ENCODE measurements at regions not wholly inside any gene's neighbourhood (a gene's known extent, or its start where the extent isn't known, plus 50 kb on each side); places are given as distances from the start of the nearest gene placed in this dataset.
"Not testable (repeated sequence)": the region's sequence is repeated elsewhere in the genome, so short reads cannot be mapped to it uniquely, and the experiment has no call there.

DNA sequence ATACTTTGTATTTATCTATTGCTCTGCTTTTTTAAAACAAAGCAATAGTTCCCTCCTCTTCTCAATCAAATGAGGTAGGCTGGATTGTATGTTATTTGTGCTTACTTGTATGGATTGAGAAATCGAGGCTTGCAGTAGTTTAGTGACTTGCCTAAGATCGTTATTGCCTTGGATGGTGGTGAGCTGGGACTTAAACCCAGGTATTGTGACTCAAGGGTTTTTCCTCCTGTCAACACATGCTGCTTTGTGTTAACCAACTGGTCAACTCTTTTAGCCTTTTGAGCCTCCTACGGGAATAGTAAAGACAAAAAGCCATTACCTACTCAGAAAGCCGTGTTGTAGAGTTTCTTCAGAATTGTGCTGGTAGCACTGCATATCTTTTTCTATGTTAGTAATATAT, 95.2 kb upstream of the THUMPD2 start:
- DNase-seq (ENCODE audit: low read depth in 2 of 2) = no peak

DNA sequence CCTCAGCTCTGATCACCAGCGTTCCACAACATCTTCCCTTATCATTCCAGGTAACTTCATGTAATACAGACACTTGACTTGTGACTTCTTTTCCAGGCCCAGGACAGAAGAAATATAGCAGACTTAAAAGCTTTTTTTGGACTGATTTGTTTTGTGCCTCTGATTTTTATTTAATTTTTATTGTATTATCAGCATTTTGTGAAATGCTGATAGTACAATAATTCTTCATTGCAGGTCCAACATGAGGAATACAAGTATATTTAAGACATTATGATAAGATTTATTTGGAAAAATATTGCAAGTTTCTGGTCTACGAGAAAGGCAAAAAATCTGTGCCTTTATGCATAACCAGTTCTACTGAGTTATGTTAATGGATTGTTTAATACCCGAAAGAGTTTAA, 94.5 kb upstream of the THUMPD2 start:
- DNase-seq (ENCODE audit: low read depth in 2 of 2) = no peak

DNA sequence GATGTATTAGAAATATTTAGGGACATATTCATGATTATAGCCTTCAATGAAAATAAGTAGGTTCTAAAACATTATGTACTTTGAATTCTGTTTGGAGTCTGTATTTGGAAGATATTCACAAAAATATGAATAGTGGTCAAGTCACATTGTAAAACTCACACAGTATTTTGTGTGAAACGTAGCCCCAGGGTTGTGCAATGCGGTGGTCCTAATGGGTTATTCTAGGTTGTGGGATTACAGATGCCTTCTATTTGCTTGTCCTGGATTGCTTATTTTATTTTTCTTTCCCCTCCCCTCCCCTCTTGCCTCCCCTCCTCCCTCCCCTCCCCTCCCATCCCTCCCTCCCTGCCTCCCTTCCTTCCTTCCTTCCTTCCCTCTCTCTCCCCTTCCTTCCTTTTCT, 93.7 kb upstream of the THUMPD2 start:
- DNase-seq (ENCODE audit: low read depth in 2 of 2) = no peak

DNA sequence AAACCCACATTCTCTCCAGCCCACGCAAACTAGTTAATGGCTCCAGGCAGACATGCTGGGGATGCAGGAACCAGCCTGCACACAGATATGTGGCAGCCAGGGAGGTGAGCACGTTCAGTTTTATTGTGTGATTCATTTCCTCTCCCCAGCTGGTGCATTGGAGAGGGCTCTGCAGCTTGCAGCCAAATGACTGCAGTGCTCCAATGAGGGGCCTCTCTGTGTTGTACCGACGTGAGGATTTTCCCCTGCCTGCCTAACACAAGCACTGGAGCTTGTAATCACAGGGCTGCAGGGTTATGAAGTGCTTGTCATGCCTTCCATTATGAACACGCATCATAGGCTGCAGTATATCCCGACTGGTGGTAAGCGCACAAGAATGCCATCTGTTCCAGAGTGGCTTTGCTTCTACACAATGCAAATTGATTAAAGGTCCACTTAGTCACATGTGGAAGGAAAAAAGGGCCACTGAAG, 92.3 kb upstream of the THUMPD2 start:
- no peak for DNase-seq (ENCODE audit: low read depth in 2 of 2)

DNA sequence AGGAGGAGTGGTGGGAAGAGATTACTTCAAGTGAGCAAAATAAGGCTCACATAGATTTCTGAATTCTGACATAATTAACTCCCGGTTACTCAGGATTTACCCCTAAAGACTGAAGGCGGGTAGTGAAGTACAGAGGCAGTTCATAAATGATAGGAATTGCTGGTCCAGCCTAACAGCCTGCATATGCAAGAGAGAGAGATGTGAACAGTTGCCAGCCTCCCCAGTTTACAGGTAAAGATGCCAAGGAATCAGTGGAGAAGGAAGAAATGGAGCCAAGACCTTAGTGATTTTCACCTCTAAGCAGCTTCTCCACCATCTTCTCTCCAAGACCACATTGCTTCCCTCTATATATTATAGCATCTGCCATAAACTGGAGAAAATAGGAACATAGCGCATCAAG, 91.8 kb upstream of the THUMPD2 start:
- DNase-seq (ENCODE audit: low read depth in 2 of 2) = no peak

DNA sequence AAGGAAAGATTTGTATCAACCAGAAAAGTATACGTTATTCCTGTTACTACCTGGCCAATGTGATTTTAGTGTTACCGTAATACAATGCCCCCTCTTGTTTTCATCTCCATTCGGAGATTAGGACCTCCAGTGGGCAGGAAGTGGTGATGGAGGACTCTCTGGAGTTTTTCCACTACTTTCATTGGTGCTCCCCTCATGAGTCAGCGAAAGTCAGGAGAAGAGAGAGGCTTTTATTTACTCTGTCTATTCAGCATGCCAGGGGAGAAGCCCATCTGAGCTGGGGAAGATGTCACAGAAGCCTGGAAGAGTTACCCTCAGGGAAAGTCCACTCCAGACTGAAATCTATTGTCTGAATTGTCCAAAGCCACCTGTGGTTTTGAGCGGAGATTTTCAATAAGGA, 88.2 kb upstream of the THUMPD2 start:
- no peak for DNase-seq (ENCODE audit: low read depth in 2 of 2)

DNA sequence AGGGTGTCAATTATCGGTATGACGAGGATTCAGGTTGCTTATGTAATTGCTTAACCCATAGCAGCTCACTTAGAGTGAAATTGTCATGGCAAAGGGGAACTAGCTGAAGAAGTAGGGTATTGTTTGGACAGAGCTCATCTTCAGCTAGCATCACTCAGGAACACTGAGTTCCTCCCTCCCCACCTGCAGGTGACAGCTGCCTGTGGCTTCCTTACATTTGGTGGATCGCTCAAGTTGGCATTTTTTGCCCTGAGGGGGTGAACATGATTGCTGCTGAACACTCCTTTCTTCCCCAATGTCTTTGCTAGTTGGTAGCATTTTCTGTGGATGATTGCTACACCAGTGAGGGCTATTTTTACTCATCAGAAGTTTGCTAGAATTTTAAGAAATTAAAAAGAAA, 86.7 kb upstream of the THUMPD2 start:
- no peak for DNase-seq (ENCODE audit: low read depth in 2 of 2)

DNA sequence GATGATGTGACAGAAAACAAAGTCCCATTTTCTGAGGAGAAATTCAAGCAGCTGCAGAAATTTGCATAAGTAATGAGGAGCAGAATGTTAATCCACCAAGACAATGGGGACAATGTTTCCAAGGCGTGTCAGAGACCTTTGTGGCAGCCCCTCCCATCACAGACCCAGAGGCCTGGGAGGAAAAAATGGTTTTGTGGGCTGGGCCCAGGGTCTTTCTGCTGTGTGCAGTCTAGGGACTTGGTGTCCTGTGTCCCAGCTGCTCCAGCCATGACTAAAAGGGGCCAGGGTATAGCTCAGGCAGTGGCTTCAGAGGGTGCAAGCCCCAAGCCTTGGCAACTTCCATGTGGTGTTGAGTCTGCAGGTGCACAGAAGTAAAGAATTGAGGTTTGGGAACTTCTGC, 84.6 kb upstream of the THUMPD2 start:
- not testable (repeated sequence) for DNase-seq (ENCODE audit: low read depth in 2 of 2)

DNA sequence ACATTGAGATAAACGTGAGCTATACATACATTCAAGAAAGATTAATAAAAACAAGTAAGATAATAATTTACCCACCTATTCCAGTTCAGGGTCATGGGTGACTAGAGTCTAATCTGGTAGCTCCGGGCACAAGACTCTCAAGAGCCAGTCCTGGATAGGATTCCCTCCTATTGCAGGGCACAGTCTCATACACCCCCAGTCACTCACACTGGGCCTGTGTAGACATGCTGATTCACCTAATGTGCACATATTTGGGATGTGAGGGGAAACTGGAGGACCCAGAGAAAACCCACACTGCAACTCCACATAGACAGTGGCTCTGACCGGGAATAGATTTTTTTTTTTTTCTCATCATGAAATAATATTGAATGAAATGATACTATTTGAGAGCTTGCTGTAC, 81.5 kb upstream of the THUMPD2 start:
- DNase-seq (ENCODE audit: low read depth in 2 of 2) = no peak

DNA sequence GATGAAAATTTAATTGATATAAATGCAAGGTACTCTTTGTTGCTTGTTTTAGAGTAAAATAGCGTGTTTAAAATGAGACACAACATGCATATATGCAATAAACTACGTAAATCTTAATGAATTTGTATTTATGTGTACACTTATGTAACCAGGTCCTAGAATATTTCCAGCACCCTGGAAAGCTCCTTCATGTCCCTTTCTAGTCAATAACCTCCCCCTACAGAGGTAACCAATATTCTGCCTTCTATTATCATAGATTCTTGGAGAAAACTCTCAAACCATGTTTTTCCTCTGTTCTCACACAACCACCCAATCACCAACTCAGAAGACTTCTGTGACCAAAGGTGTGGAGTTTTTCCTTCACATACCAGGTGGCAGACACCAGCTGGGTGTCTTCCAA, 79.6 kb upstream of the THUMPD2 start:
- DNase-seq (ENCODE audit: low read depth in 2 of 2) = no peak

DNA sequence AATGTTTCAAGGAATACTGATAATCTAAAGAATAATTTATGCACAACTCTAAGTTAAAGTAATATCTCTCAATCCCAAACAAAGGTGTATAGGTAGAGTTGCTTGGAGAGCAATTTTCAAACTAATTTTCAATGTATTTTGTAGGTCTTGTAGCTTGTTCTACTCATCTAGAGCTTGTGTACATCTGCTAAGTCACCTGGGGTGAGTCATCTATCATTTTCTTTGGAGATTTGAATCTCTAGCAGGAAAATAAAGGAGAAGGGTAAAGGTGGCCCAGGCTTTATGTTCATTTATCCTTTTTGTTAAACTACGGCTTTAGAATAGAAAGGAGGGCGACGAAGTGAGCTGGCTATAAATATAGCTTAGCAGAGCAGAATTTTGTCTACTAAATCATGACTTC, 76.8 kb upstream of the THUMPD2 start:
- no peak for DNase-seq (ENCODE audit: low read depth in 2 of 2)

DNA sequence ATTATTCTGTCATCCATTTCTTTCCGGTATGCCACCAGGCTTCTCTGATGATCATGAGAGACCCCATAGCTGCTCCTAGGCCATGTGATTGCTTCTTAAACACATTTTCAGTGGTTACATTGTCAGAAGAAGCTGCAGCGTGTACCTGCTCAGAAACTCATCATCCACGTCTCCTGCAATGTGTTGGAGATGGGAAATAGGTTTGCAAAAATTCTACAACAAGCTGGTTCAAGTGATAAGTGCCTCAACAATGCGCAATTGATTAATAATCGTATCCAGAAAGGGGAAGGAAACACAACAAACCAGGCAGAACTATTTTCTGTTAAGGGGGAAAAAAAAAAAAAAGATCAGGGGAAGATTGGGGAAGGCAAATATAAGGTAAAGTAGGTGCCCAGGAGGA, 75.7 kb upstream of the THUMPD2 start:
- no peak for DNase-seq (ENCODE audit: low read depth in 2 of 2)

DNA sequence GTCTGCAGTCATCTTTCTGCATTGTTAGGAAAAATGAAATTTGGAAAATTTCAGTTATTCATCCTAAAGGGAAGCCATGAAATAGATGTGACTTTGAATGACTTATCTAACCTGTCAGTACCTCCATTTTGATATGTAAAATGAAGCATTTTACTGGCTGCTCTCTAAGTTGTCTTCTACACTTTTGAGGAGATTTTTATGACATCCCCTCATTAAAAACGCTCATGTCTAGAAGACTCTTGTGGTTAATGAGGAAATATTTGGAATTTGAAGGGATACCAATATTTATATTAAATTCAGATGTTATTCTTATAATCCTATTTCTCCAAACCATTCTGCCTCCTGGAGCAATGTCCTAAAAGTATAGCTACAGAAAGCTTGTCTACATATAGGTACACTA, 73.8 kb upstream of the THUMPD2 start:
- DNase-seq (ENCODE audit: low read depth in 2 of 2) = no peak

DNA sequence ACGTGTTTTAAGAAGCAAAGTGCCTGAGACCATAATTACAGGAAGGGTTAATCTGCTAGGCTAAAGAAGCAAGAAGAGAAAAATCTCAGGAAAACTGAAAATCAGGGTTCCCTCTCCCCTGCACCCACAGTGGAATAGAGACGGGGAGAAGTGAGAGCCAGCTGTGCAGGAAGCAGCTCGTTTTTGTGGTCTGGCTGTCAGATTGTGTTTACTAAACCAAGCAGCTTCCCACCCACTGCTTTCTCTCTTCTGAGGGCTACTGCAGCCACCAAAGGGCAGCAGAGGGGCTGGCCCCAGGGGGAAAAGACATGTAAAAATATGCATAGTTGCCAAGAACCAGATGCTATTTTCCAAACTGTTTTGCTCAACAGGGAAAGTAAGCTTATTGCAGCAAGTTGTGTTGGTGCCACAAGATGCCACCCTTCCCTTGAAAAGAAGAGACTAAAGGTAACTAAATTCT, 72.6 kb upstream of the THUMPD2 start:
- no peak for DNase-seq (ENCODE audit: low read depth in 2 of 2)

DNA sequence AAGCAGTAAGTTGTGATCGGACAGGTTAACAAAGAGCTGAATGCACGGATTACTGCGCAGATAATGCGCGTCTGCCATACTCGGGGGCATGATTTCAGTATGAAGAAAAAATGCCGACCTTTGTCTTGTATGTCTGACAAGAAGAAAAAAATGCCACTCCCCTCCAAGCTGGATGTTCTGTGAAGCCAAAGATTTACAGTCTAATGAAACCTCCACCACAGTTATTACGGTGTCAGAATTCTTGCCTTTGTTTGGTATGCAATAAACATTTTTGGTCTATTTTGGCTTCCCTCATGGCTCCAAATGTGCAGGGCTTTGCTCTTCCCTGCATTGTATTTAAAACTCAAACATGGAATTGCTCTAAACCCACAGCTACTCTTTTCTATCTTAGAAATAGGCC, 72.2 kb upstream of the THUMPD2 start:
- no peak for DNase-seq (ENCODE audit: low read depth in 2 of 2)

DNA sequence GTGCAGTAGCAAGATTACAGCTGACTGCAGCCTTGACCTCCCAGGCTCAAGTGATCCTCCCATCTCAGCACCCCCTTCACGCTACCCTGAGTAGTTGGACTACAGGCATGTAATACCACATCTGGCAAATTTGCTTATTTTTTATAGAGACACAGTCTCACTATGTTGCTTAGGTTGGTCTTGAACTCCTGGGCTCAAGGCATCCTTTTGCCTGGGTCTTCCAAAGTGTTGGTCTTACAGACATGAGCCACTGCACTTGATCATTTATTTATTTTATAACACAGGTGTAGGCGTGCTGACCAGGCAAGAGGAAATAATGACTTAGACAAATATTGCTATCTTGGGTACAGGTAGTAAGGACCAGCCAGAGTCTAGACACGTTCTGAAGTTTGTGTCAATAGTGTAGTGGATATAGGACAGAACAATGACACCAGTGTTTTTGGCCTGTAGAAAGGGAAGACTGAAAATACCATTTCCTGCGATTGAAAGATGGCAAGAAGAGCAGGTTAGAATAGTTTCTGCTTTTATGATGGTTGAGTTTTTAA, 71.0 kb upstream of the THUMPD2 start:
- DNase-seq (ENCODE audit: low read depth in 2 of 2) = no peak

DNA sequence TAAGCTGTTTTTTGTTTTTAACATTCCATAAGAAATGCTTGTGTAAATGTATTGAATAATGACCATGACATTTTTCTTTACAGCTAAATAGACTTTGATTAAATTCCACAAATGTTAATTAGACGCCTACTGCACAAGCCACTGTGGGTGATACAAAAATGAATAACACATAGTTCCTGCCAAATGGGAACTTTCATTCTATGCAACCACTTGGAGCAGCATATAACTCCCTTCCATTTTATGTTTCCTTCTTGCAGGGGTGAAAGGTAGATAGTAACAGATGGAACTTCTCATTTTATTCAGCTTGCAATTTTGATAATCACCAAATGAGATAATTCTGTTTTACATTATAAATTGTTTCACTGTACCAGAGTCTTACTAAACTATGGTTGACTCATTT, 70.0 kb upstream of the THUMPD2 start:
- no peak for DNase-seq (ENCODE audit: low read depth in 2 of 2)

DNA sequence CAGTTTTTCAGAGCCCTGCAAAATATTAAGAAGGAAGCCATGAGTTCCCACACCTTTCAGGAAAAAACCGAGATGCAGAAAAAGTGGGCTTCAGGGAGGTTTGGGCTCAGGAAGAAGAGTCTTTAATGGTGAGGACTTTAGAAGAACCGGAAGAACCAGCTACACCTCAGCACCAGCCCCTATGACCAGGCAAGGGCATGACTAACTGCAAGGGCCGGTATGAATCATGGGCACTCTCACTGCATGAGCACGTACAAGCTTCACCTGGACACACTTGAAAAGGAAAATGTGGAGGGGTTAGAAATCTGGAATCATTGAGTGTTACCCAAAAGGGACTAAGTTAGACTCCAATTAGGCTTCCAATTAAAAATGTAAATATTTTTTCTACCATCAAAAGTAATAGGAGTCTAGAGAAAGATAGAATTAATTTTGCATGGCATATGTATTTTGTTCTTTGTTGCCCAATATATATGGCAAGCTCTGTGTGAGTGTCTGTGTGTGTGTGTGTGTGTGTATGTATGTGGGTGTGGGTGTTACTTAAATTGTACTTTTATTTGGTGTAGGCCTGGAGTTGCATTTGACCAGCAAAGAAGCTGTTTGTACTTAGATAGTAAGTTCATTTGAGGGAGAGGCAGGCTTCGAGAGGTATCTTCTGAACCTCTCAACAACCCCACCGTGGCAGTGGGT, 66.5 kb upstream of the THUMPD2 start:
- DNase-seq (ENCODE audit: low read depth in 2 of 2) = no peak

DNA sequence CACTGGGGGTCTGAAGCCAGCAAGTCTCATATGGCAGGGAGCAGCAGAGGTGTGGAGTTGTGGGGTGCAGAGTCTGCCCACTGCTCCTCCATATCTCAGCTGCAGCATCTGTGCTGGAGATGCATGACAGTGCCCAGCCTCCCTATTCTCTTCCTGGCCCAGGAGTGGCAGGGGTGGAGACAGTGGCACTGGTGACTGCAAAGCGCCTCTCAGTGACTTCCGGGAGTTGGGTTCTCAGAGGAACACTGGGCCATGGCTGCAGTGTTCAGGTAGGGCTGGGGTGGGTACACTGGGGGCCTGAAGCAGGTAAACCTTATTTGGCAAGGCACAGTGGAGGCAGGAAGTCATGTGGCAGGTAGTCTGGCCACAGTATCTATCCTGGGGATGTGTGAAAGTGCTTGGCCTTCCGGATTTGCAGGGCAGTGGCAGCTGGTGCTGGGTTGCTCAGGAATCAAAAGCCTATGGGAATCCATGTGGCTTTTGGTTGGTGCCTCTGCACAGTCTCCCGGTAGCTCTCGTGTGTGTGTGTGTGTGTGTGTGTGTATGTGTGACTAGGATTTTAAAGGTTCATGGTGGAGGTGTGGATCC, 60.3 kb upstream of the THUMPD2 start:
- no peak for DNase-seq (ENCODE audit: low read depth in 2 of 2)

DNA sequence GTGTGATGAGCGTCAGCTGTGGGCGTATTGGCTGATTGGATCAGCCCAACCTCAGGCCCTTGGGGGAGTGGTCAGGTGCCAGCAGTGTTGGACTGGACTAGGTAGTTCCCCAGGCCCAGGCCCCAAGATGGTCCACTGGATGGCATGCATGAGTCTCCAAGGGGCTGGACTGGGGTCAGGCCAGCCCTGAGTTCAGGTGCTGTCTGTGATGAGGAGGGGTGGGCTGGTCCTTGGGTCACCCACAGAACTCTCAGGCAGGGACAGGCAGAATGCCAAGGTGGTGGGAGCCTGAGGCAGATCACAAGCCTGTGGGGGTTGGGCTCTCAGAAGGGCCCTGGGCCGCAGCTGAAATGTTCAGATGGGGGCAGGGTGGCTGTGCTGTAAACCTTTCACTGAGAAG, 59.5 kb upstream of the THUMPD2 start:
- no peak for DNase-seq (ENCODE audit: low read depth in 2 of 2)

DNA sequence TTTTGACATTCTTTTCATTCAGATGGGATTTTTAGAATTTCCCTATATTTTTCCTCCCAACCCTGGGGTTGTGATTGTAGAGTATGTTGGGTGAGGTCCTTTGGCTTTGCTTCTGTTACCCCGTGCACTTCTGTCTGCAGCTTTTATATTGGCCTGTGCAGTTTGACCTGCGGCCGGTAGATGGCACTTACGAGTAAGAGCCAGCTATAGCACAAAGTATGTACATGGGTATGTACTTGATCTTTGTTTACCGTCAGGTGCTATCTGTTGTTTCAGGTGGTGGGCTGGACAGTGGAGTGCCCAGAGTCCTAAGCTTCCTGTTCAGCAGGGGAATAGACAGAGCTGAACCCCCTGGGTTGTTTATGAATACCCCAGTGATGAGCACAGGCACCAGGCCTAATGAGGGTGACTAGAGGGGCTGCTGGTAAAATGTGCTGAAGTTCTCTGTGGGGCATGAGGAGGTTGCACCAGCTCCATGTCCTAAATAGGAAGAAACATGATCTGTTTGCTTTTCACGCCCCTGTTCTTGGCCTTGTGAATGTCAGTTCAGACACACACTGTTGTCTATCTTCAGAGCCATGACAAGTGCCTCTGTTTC, 58.9 kb upstream of the THUMPD2 start:
- DNase-seq (ENCODE audit: low read depth in 2 of 2) = no peak

DNA sequence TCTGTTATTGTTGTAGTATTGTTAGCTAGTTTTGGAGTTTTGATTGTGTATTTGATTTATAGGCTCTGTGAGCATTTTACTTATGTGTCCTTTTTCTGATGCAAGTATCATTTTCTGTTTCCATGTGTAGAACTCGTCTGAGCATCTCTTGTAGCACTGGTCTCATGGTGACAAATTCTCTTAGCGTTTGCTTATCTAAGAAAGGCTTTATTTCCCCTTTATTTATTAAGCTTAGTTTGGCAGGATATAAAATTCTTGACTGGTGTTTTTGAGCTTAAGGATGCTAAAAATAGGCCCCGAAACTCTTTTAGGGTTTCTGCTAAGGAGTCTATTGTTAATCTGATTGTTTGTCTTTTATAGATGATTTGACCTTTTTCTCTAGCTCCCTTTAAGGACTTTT, 57.6 kb upstream of the THUMPD2 start:
- no peak for DNase-seq (ENCODE audit: low read depth in 2 of 2)

DNA sequence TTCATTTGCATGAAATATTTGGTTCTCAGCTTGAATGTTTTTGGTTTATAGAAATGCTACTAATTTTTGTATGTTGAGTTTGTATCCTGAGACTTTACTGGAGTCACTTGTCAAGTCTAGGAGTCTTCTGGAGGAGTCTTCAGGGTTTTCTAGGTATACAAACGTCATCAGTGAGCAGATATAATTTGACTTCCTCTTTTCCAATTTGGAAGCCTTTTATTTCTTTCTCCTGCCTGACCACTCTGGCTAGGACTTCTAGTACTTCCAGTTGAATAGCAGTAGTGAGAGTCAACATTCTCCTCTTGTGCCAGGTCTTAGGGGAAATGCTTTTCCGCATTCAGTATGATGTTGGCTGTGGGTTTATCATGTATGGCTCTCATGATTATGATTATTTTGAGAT, 55.4 kb upstream of the THUMPD2 start:
- no peak for DNase-seq (ENCODE audit: low read depth in 2 of 2)
